ENCODE measurements at regions not wholly inside any gene's neighbourhood (a gene's known extent, or its start where the extent isn't known, plus 50 kb on each side); places are given as distances from the start of the nearest gene placed in this dataset.

DNA sequence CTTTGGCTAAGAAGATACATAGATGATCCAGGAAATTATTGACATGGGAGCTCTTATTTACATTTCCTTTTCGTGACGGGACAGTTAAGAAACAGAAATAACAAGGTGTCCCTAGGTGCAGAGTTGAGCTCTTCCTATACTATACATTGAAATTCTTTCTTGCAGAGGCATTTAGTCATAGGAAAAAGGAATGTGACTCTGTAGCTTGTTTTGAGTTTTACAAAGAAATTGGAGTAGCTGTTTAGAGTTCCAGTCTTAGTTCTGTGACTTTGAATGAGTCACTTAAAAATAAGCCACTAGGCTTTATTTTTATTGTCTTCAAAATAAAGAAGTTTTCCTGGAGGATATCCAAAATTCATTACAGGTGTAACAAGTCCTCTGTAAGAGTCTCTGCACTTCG lies 723.5 kb upstream of the SGO1 start:
- H3K4me1 ChIP-seq (ENCODE audit: insufficient read depth, low read length, poor library complexity, severe bottlenecking), result no peaks in the 10 kb centered on the region
- H3K27ac ChIP-seq (ENCODE audit: low read depth, low read length, poor library complexity, severe bottlenecking), result no peak overlapping the region
- ChIA-PET POLR2A (ENCODE audit: low non-redundant PET) (no interaction called here), CTCF (no interaction called here)
- H3K27me3 ChIP-seq (replicated peaks; ENCODE audit: insufficient read depth, low read depth, low read length, poor library complexity), result no peaks in the 10 kb centered on the region
- no peak overlapping the region for H3K4me3 ChIP-seq (ENCODE audit: low read depth, low read length, poor library complexity, severe bottlenecking)
- TF ChIP-seq CTCF (conservative IDR thresholded peaks at IDR 0.05; ENCODE audit: low read depth, low read length) (no peak), EZH2 (IDR thresholded peaks at IDR 0.05; ENCODE audit: borderline replicate concordance, low read depth, low read length, poor library complexity, severe bottlenecking) (no peak)
- intact Hi-C loops (cut with micrococcal nuclease; ENCODE audit: unreplicated experiment), result no loop called here
- H3K36me3 ChIP-seq (ENCODE audit: insufficient read depth, low read length, poor library complexity, severe bottlenecking), result no peaks in the 10 kb centered on the region
- no TSS peak for BruUV-seq (replicated peaks)
- peaks cover 13% of the 10 kb centered on the region for H3K9me3 ChIP-seq (ENCODE audit: low read depth, low read length, poor library complexity, severe bottlenecking)
- DNase-seq (ENCODE audit: low spot score), result no peak

DNA sequence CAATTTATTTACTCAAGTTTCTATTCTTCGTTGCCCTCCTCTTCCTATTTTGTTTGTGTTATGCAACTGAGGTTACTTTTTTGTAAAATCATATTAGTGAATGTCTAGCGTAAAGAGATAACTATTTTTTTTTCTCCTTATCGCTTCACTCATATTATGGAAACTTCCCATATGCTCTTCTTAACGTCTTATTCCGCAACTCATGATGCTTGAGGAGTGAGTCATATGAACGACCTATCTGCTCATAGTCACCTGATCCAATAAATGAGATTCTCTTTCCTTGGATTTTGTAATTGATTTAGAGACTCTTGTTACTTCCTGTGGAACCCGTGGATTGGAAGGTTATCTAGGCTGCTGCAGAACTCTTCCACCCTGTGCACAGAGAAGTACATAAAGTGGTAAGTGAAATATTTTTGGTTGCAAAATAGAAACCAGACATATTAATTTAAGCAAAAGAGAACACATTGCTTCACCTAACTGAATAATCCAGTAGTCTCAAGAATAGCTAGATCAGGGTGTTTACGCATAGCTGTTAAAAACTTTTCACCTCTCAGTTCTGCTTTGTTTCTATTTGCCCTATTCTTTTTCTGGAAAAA lies 719.3 kb upstream of the SGO1 start:
- H3K4me1 ChIP-seq (ENCODE audit: insufficient read depth, low read length, poor library complexity, severe bottlenecking), result no peaks in the 10 kb centered on the region
- no peak overlapping the region for H3K27ac ChIP-seq (ENCODE audit: low read depth, low read length, poor library complexity, severe bottlenecking)
- intact Hi-C loops (cut with micrococcal nuclease; ENCODE audit: unreplicated experiment), result no loop called here
- H3K27me3 ChIP-seq (replicated peaks; ENCODE audit: insufficient read depth, low read depth, low read length, poor library complexity), result no peaks in the 10 kb centered on the region
- TF ChIP-seq EZH2 (IDR thresholded peaks at IDR 0.05; ENCODE audit: borderline replicate concordance, low read depth, low read length, poor library complexity, severe bottlenecking) (no peak), CTCF (conservative IDR thresholded peaks at IDR 0.05; ENCODE audit: low read depth, low read length) (no peak)
- H3K9me3 ChIP-seq (ENCODE audit: low read depth, low read length, poor library complexity, severe bottlenecking), result peaks cover 13% of the 10 kb centered on the region
- no peak overlapping the region for H3K4me3 ChIP-seq (ENCODE audit: low read depth, low read length, poor library complexity, severe bottlenecking)
- no peaks in the 10 kb centered on the region for H3K36me3 ChIP-seq (ENCODE audit: insufficient read depth, low read length, poor library complexity, severe bottlenecking)
- no peak for DNase-seq (ENCODE audit: low spot score)
- ChIA-PET CTCF (no interaction called here), POLR2A (ENCODE audit: low non-redundant PET) (no interaction called here)
- BruUV-seq (replicated peaks), result no TSS peak

DNA sequence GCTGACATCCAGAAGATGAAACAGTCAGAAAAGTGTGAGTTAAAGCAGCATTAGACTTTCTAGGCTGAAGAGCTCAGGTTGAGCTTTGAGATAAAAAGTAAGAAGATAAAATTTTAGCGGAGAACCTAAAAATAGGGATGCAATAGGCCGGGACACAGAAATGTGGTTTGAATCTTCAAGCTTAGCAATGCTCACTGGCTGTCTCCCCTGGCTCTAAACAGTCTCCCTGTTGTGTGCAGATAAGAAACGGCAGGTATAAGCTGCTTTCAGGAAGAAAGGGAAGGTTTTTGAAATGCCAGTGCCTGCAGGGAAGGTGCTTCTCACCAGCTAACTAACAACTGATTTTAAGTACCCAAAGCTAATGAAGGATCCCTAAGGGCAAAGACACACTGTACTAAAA lies 718.7 kb upstream of the SGO1 start:
- TF ChIP-seq CTCF (conservative IDR thresholded peaks at IDR 0.05; ENCODE audit: low read depth, low read length) (no peak), EZH2 (IDR thresholded peaks at IDR 0.05; ENCODE audit: borderline replicate concordance, low read depth, low read length, poor library complexity, severe bottlenecking) (no peak)
- BruUV-seq (replicated peaks), result no TSS peak
- H3K9me3 ChIP-seq (ENCODE audit: low read depth, low read length, poor library complexity, severe bottlenecking), result peaks cover 13% of the 10 kb centered on the region
- no peaks in the 10 kb centered on the region for H3K4me1 ChIP-seq (ENCODE audit: insufficient read depth, low read length, poor library complexity, severe bottlenecking)
- DNase-seq (ENCODE audit: low spot score), result no peak
- ChIA-PET POLR2A (ENCODE audit: low non-redundant PET) (no interaction called here), CTCF (no interaction called here)
- intact Hi-C loops (cut with micrococcal nuclease; ENCODE audit: unreplicated experiment), result no loop called here
- H3K4me3 ChIP-seq (ENCODE audit: low read depth, low read length, poor library complexity, severe bottlenecking), result no peak overlapping the region
- H3K27me3 ChIP-seq (replicated peaks; ENCODE audit: insufficient read depth, low read depth, low read length, poor library complexity), result no peaks in the 10 kb centered on the region
- H3K36me3 ChIP-seq (ENCODE audit: insufficient read depth, low read length, poor library complexity, severe bottlenecking), result no peaks in the 10 kb centered on the region
- no peak overlapping the region for H3K27ac ChIP-seq (ENCODE audit: low read depth, low read length, poor library complexity, severe bottlenecking)

Data from A673 (cell line).